HAP-1 (cell line): ENCODE measurements at regions not wholly inside any gene's neighbourhood (a gene's known extent, or its start where the extent isn't known, plus 50 kb on each side); places are given as distances from the start of the nearest gene placed in this dataset.
A peak's percentile ranks its signal among the peaks of the same experiment; 100 is the strongest.

ENCODE experiments used
- DNase-seq, 2 experiments: peaks; one replicate each; pipeline ENCODE4 v3.0.0-alpha.2; 2016 to 2020; ENCODE audit warnings: low spot score in 2 of 2
- H3K27me3 ChIP-seq: fragments of 250-450 bp; sonication (Bioruptor Pico); 2 replicates; pipeline ENCODE4 v1.5.1; 2020; ENCODE audit warnings: low read depth, mild to moderate bottlenecking, moderate library complexity
- H3K36me3 ChIP-seq: fragments of 250-450 bp; sonication (Bioruptor Pico); replicated peaks from 2 replicates; pipeline ENCODE4 v1.5.1; 2020; ENCODE audit warnings: mild to moderate bottlenecking
- H3K4me1 ChIP-seq: fragments of 250-450 bp; sonication (Bioruptor Pico); 2 replicates; pipeline ENCODE4 v1.5.1; 2020; ENCODE audit warnings: mild to moderate bottlenecking
- H3K4me3 ChIP-seq: fragments of 250-450 bp; sonication (Bioruptor Pico); 2 replicates; pipeline ENCODE4 v1.5.1; 2020; ENCODE audit warnings: mild to moderate bottlenecking, moderate library complexity
- H3K9me3 ChIP-seq: fragments of 250-450 bp; sonication (Bioruptor Pico); 2 replicates; pipeline ENCODE4 v1.5.1; 2020; ENCODE audit warnings: mild to moderate bottlenecking, moderate library complexity
- in situ Hi-C: fragments of 300-500 bp; cut with MboI; formaldehyde crosslinking; loops from 3 replicates; pipeline ENCODE4 v1.14.3; 2020; ENCODE audit warnings: low sequenced_read_pairs, inconsistent platforms, mixed read lengths

GRCh38 chr10:131778385-131778784 is 122.4 kb upstream of the PPP2R2D start:
- in situ Hi-C loops, result loop anchor here (25.0 kb wide), 1 partner anchor 1591 kb away; no protein-coding TSS in a partner anchor
- DNase-seq, result no peak
- H3K9me3 ChIP-seq, result no peaks in the 10 kb centered on the region

DNA sequence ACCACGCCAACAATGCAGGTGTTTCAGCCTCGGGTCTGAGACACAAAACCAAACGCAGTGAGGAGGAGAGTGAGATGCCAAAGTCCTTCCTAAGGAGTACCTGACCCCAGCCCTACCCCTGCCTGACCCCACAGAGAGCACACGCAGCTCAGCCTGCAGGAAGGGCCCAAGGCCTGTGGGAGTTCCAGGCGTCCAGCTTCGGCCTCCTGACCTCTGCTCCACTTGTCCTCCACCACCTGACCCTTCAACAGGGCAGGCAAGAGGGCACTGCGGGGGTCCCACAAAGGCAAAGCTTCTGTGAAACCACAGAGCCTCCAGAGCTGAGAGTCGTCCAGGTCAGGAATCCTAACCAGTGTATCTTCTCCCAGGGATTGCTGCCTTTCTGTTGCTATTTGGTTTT is 122.0 kb upstream of the PPP2R2D start:
- H3K4me3 ChIP-seq, result no peak overlapping the region
- in situ Hi-C loops, result loop anchor here (25.0 kb wide), 1 partner anchor 1592 kb away; no protein-coding TSS in a partner anchor

More at GRCh38 chr10:131778385-131778784, 122.4 kb upstream of the PPP2R2D start:
- H3K4me1 ChIP-seq, result no peaks in the 10 kb centered on the region
- no peaks in the 10 kb centered on the region for H3K36me3 ChIP-seq
- no peaks in the 10 kb centered on the region for H3K27me3 ChIP-seq
- no peak overlapping the region for H3K4me3 ChIP-seq

GRCh38 chr10:131779661-131780394 is 121.0 kb upstream of the PPP2R2D start:
- H3K36me3 ChIP-seq, result no peaks in the 10 kb centered on the region
- H3K4me1 ChIP-seq, result no peaks in the 10 kb centered on the region
- H3K4me3 ChIP-seq, result no peak overlapping the region
- H3K9me3 ChIP-seq, result no peaks in the 10 kb centered on the region
- DNase-seq, result no peak
- in situ Hi-C loops, result loop anchor here (25.0 kb wide), 1 partner anchor 1593 kb away; no protein-coding TSS in a partner anchor
- H3K27me3 ChIP-seq, result no peaks in the 10 kb centered on the region

More for the DNA sequence above, 122.0 kb upstream of the PPP2R2D start:
- Histone ChIP-seq H3K36me3 (no peaks in the 10 kb centered on the region), H3K27me3 (no peaks in the 10 kb centered on the region), H3K4me1 (no peaks in the 10 kb centered on the region), H3K9me3 (no peaks in the 10 kb centered on the region)
- DNase-seq, result no peak

GRCh38 chr10:131781076-131781475 is 119.7 kb upstream of the PPP2R2D start:
- H3K4me1 ChIP-seq, result no peaks in the 10 kb centered on the region
- H3K36me3 ChIP-seq, result no peaks in the 10 kb centered on the region
- in situ Hi-C loops, result loop anchor here (25.0 kb wide), 1 partner anchor 1594 kb away; no protein-coding TSS in a partner anchor
- no peaks in the 10 kb centered on the region for H3K27me3 ChIP-seq
- DNase-seq, result no peak
- no peak overlapping the region for H3K4me3 ChIP-seq
- no peaks in the 10 kb centered on the region for H3K9me3 ChIP-seq

DNA sequence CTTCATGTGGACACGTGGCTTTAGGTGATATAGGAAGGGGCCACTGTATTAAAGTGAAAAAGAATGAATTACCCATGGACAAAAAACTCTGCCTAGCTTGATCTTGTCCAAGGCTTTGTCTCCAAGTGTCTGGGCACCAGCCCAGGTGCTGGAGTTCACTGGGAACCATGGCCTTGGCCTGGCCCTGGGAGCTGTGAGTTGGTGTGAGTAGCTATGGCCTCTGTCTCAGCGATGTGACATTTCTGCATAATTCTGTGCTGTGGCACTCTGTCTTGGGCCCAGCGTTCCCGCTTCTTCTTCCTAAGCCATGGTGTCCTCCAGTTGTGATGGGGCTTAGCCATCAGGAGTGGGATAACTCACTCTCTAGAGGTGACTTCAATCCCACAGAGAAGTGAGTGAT is 119.0 kb upstream of the PPP2R2D start:
- Histone ChIP-seq H3K4me1 (no peaks in the 10 kb centered on the region), H3K36me3 (no peaks in the 10 kb centered on the region), H3K27me3 (no peaks in the 10 kb centered on the region), H3K9me3 (no peaks in the 10 kb centered on the region), H3K4me3 (no peak overlapping the region)
- no peak for DNase-seq
- in situ Hi-C loops, result loop anchor here (25.0 kb wide), 1 partner anchor 1594 kb away; no protein-coding TSS in a partner anchor

DNA sequence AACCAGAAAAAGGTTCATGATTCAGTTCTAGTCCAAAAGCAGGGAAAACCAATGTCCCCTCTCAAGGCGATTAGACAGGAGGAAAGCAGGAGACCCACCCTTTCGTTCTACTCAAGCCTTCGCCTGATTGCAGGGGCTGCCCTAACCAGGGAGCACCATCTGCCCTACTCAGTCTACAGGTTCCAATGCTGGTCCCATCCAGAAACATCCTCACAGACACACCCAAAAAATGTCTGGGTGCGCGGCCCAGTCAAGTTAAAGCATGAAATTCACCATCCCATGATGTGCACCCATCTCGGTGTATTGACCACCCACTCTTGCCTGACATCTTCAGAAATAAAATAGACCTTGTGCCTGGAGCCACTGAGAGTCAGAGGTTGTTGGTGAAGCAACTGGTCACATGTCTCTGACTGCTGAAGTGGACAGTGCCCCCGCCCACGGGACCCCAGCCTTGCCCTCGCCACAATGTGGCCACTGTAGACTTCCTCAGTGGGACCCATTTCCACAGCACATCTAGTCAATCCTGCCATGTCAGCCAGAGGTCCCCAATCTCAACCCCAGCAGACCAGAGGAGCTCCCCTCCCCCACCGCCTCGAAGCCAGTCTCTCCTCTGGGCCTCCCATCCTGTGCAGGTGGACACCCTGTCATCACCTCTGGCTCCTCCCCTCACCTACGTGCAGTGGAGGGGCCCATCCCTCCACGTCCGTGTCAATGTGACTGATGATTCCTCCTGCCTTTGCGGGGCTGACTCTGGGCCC is 116.3 kb upstream of the PPP2R2D start:
- DNase-seq, result no peak
- Histone ChIP-seq H3K4me1 (no peaks in the 10 kb centered on the region), H3K9me3 (no peaks in the 10 kb centered on the region), H3K36me3 (no peaks in the 10 kb centered on the region), H3K4me3 (no peak overlapping the region), H3K27me3 (no peaks in the 10 kb centered on the region)
- in situ Hi-C loops, result loop anchor here (25.0 kb wide), 1 partner anchor 1597 kb away; no protein-coding TSS in a partner anchor

GRCh38 chr10:131785121-131785460 is 115.7 kb upstream of the PPP2R2D start:
- Histone ChIP-seq H3K4me3 (no peak overlapping the region), H3K36me3 (no peaks in the 10 kb centered on the region), H3K27me3 (no peaks in the 10 kb centered on the region), H3K9me3 (no peaks in the 10 kb centered on the region), H3K4me1 (no peaks in the 10 kb centered on the region)
- in situ Hi-C loops, result loop anchor here (25.0 kb wide), 1 partner anchor 1598 kb away; no protein-coding TSS in a partner anchor
- no peak for DNase-seq

DNA sequence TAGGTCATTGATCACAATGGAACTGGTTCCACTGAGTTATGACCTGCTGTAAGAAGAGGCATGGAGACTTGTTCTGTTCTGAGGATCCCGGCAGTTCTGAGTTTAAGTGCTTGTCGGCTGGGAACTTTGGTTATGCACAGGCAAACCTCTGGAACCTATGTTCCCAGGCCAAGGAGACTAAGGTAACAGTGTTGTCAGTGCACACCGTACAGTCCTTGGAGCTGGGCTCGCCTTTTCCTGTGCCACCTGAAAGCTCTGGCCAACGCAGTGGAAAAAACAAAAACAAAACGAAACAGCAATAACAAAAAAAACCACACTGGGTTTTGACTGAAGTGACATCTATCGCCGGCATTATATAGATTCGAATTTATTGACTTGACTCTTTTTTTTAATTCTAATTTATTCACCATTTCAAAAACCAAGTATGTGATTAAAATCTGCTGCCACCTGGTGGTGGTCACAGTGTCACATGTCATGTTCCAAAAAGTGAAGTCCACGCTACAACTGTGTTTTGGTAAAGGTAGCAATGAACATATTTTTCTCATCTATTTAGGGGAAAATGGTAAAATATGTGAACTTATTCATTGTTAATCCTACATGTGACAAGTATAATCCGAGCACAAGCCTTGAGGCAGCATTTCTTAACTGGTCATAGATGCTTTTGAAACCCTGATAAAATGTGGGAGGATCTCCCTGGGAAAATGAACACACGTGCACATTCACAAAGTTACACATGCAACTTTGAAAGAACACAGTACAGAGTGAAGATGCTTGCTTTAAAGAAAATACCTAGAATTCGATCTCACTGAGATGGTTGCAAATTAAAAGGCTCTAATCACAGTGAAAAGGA is 113.8 kb upstream of the PPP2R2D start:
- peak in 1 of 2 experiments; percentile 64 for DNase-seq

DNA sequence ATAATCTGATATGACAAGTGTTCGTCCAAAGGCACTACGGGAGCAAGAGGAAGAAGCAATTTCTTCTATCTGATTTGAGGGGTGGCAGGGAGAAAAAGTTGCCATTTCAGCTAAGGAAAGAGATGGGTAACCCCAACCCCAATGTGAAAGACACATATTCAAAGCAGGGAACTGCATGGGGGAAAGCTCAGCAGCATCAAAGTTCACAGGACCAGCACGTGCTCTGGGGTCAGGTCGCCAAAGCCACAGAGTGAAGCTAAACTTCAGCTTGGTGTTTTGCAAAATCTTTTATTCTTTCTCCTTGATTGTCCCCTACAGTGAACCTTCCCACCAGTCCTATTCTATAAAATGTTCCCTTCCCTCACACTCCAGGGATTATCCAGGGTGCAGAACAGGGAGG is 112.8 kb upstream of the PPP2R2D start:
- no peaks in the 10 kb centered on the region for H3K36me3 ChIP-seq
- no peaks in the 10 kb centered on the region for H3K4me1 ChIP-seq
- in situ Hi-C loops, result loop anchor here (25.0 kb wide), 1 partner anchor 1601 kb away; no protein-coding TSS in a partner anchor
- H3K9me3 ChIP-seq, result no peaks in the 10 kb centered on the region
- H3K27me3 ChIP-seq, result no peaks in the 10 kb centered on the region
- no peak for DNase-seq
- no peak overlapping the region for H3K4me3 ChIP-seq

More for the DNA sequence above, 113.8 kb upstream of the PPP2R2D start:
- H3K4me3 ChIP-seq, result no peak overlapping the region
- in situ Hi-C loops, result loop anchor here (25.0 kb wide), 1 partner anchor 1600 kb away; no protein-coding TSS in a partner anchor
- no peaks in the 10 kb centered on the region for H3K4me1 ChIP-seq
- H3K36me3 ChIP-seq, result no peaks in the 10 kb centered on the region
- H3K27me3 ChIP-seq, result no peaks in the 10 kb centered on the region
- no peaks in the 10 kb centered on the region for H3K9me3 ChIP-seq

- H3K27me3 ChIP-seq, result no peaks in the 10 kb centered on the region
- H3K36me3 ChIP-seq, result no peaks in the 10 kb centered on the region
- no peak overlapping the region for H3K4me3 ChIP-seq
- no peaks in the 10 kb centered on the region for H3K9me3 ChIP-seq
- in situ Hi-C loops, result loop anchor here (25.0 kb wide), 1 partner anchor 1601 kb away; no protein-coding TSS in a partner anchor
- no peak for DNase-seq
- no peaks in the 10 kb centered on the region for H3K4me1 ChIP-seq
Measured at GRCh38 chr10:131788386-131788785, 112.4 kb upstream of the PPP2R2D start.

GRCh38 chr10:131789516-131789915 is 111.3 kb upstream of the PPP2R2D start:
- no peaks in the 10 kb centered on the region for H3K9me3 ChIP-seq
- H3K4me1 ChIP-seq, result no peaks in the 10 kb centered on the region
- no peak for DNase-seq
- no peak overlapping the region for H3K4me3 ChIP-seq
- in situ Hi-C loops, result loop anchor here (25.0 kb wide), 1 partner anchor 1602 kb away; no protein-coding TSS in a partner anchor
- no peaks in the 10 kb centered on the region for H3K27me3 ChIP-seq
- H3K36me3 ChIP-seq, result no peaks in the 10 kb centered on the region

- Histone ChIP-seq H3K36me3 (no peaks in the 10 kb centered on the region), H3K27me3 (no peaks in the 10 kb centered on the region), H3K4me1 (no peaks in the 10 kb centered on the region), H3K4me3 (no peak overlapping the region), H3K9me3 (no peaks in the 10 kb centered on the region)
- DNase-seq, result peak in 1 of 2 experiments; percentile 25
- in situ Hi-C loops, result loop anchor here (25.0 kb wide), 1 partner anchor 1603 kb away; no protein-coding TSS in a partner anchor
Measured at GRCh38 chr10:131790021-131790420, 110.8 kb upstream of the PPP2R2D start.
